ENCODE measurements at regions not wholly inside any gene's neighbourhood (a gene's known extent, or its start where the extent isn't known, plus 50 kb on each side); places are given as distances from the start of the nearest gene placed in this dataset.
"Not testable (repeated sequence)": the region's sequence is repeated elsewhere in the genome, so short reads cannot be mapped to it uniquely, and the experiment has no call there.

GRCh38 chr4:84237008-84237407 is 262.1 kb downstream of the NKX6-1 start:
- no peaks in the 10 kb centered on the region for H3K27me3 ChIP-seq (ENCODE audit: control insufficient read depth, insufficient read depth, low read length)
- H3K4me3 ChIP-seq (ENCODE audit: low read depth, low read length) = no peak overlapping the region
- H3K9me3 ChIP-seq (ENCODE audit: control insufficient read depth, insufficient read depth, low read length) = no peaks in the 10 kb centered on the region
- H3K36me3 ChIP-seq (ENCODE audit: control insufficient read depth, insufficient read depth, low read length) = no peaks in the 10 kb centered on the region
- H3K4me1 ChIP-seq (ENCODE audit: control insufficient read depth, insufficient read depth, low read length) = peaks cover 2% of the 10 kb centered on the region
- H3K9ac ChIP-seq (ENCODE audit: low read depth, low read length) = no peak overlapping the region

DNA sequence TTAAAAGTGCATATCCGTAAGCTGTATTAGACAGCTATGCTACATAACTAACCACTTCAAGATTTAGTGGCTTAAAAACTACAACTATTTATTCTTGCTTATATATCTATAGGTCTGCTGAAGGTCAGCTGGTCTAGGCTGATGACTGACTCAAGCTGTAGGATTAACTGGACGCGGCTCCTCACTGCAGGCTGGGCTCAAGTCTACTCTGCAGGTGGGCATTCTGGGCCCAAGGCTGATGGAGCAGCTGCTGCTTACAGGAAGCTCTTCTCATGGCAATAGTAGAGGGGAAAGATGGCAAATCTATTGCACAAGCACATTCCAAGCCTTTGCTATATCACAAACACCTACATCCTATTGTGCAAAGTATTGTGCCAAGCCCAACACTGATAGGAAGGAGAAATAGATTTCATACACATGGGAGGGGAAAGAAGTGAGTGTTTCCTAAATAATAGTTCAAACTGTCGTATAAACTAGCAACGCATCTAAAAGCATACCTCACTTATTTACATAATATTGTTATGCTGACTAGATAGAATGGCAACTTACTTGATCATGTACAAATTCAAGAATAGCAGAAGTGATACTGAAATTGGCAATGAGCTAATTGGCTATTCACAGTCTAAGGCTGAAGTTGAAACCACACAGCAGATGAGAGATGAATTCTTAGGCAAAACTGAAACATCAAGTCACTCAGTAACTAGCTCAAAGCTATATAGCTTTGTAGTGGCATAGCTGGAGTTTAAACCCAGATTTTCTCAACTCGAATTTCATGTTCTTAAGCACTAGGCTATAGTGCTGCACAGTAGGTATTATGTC is 263.8 kb downstream of the NKX6-1 start:
- Histone ChIP-seq H3K36me3 (ENCODE audit: control insufficient read depth, insufficient read depth, low read length) (no peaks in the 10 kb centered on the region), H3K9ac (ENCODE audit: low read depth, low read length) (no peak overlapping the region), H3K27me3 (ENCODE audit: control insufficient read depth, insufficient read depth, low read length) (no peaks in the 10 kb centered on the region), H3K4me3 (ENCODE audit: low read depth, low read length) (no peak overlapping the region), H3K4me1 (ENCODE audit: control insufficient read depth, insufficient read depth, low read length) (peaks cover 2% of the 10 kb centered on the region), H3K9me3 (ENCODE audit: control insufficient read depth, insufficient read depth, low read length) (no peaks in the 10 kb centered on the region)

GRCh38 chr4:84232309-84233095 is 266.6 kb downstream of the NKX6-1 start:
- H3K27me3 ChIP-seq (ENCODE audit: control insufficient read depth, insufficient read depth, low read length) = no peaks in the 10 kb centered on the region
- peaks cover 2% of the 10 kb centered on the region for H3K4me1 ChIP-seq (ENCODE audit: control insufficient read depth, insufficient read depth, low read length)
- H3K36me3 ChIP-seq (ENCODE audit: control insufficient read depth, insufficient read depth, low read length) = no peaks in the 10 kb centered on the region
- no peak overlapping the region for H3K4me3 ChIP-seq (ENCODE audit: low read depth, low read length)
- H3K9me3 ChIP-seq (ENCODE audit: control insufficient read depth, insufficient read depth, low read length) = no peaks in the 10 kb centered on the region
- H3K9ac ChIP-seq (ENCODE audit: low read depth, low read length) = no peak overlapping the region

GRCh38 chr4:84231539-84232055 is 267.5 kb downstream of the NKX6-1 start:
- Histone ChIP-seq H3K4me1 (ENCODE audit: control insufficient read depth, insufficient read depth, low read length) (peaks cover 2% of the 10 kb centered on the region), H3K9ac (ENCODE audit: low read depth, low read length) (no peak overlapping the region), H3K36me3 (ENCODE audit: control insufficient read depth, insufficient read depth, low read length) (no peaks in the 10 kb centered on the region), H3K4me3 (ENCODE audit: low read depth, low read length) (no peak overlapping the region), H3K9me3 (ENCODE audit: control insufficient read depth, insufficient read depth, low read length) (no peaks in the 10 kb centered on the region), H3K27me3 (ENCODE audit: control insufficient read depth, insufficient read depth, low read length) (no peaks in the 10 kb centered on the region)

GRCh38 chr4:84224522-84224921 is 274.6 kb downstream of the NKX6-1 start:
- Histone ChIP-seq H3K27me3 (ENCODE audit: control insufficient read depth, insufficient read depth, low read length) (peaks cover 13% of the 10 kb centered on the region), H3K4me1 (ENCODE audit: control insufficient read depth, insufficient read depth, low read length) (peaks cover 21% of the 10 kb centered on the region), H3K9ac (ENCODE audit: low read depth, low read length) (no peak overlapping the region), H3K9me3 (ENCODE audit: control insufficient read depth, insufficient read depth, low read length) (no peaks in the 10 kb centered on the region), H3K36me3 (ENCODE audit: control insufficient read depth, insufficient read depth, low read length) (no peaks in the 10 kb centered on the region), H3K4me3 (ENCODE audit: low read depth, low read length) (no peak overlapping the region)

DNA sequence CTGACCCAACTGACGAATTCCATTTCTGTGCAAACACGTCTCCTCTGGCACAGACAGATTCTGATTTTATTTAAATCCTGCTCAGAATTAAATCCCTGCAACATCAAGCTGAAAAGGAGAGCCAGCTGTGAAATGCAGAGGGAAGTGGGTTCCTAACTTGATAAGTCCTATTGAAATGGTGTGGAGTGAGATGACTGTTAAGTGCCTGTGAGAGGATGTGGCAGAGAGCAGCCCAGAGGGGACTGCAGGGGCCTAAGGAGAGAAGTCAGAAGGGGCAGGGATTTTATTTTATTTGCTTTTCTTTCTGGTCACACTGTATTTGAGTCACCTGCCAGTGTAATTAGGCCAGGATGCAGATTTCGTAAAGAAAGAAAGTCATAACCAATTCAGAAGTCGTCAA is 277.4 kb downstream of the NKX6-1 start:
- Histone ChIP-seq H3K9me3 (ENCODE audit: control insufficient read depth, insufficient read depth, low read length) (no peaks in the 10 kb centered on the region), H3K27me3 (ENCODE audit: control insufficient read depth, insufficient read depth, low read length) (peaks cover 13% of the 10 kb centered on the region), H3K9ac (ENCODE audit: low read depth, low read length) (no peak overlapping the region), H3K4me1 (ENCODE audit: control insufficient read depth, insufficient read depth, low read length) (peaks cover 25% of the 10 kb centered on the region), H3K36me3 (ENCODE audit: control insufficient read depth, insufficient read depth, low read length) (no peaks in the 10 kb centered on the region), H3K4me3 (ENCODE audit: low read depth, low read length) (no peak overlapping the region)

- Histone ChIP-seq H3K9ac (ENCODE audit: low read depth, low read length) (no peak overlapping the region), H3K36me3 (ENCODE audit: control insufficient read depth, insufficient read depth, low read length) (no peaks in the 10 kb centered on the region), H3K9me3 (ENCODE audit: control insufficient read depth, insufficient read depth, low read length) (no peaks in the 10 kb centered on the region), H3K4me1 (ENCODE audit: control insufficient read depth, insufficient read depth, low read length) (peaks cover 25% of the 10 kb centered on the region), H3K27me3 (ENCODE audit: control insufficient read depth, insufficient read depth, low read length) (peaks cover 13% of the 10 kb centered on the region), H3K4me3 (ENCODE audit: low read depth, low read length) (no peak overlapping the region)
These were observed 278.1 kb downstream of the NKX6-1 start for GRCh38 chr4:84220990-84221389.

- Histone ChIP-seq H3K9ac (ENCODE audit: low read depth, low read length) (no peak overlapping the region), H3K27me3 (ENCODE audit: control insufficient read depth, insufficient read depth, low read length) (peaks cover 13% of the 10 kb centered on the region), H3K9me3 (ENCODE audit: control insufficient read depth, insufficient read depth, low read length) (no peaks in the 10 kb centered on the region), H3K36me3 (ENCODE audit: control insufficient read depth, insufficient read depth, low read length) (no peaks in the 10 kb centered on the region), H3K4me1 (ENCODE audit: control insufficient read depth, insufficient read depth, low read length) (peaks cover 25% of the 10 kb centered on the region), H3K4me3 (ENCODE audit: low read depth, low read length) (no peak overlapping the region)
These were observed 279.4 kb downstream of the NKX6-1 start for GRCh38 chr4:84219656-84220055.

DNA sequence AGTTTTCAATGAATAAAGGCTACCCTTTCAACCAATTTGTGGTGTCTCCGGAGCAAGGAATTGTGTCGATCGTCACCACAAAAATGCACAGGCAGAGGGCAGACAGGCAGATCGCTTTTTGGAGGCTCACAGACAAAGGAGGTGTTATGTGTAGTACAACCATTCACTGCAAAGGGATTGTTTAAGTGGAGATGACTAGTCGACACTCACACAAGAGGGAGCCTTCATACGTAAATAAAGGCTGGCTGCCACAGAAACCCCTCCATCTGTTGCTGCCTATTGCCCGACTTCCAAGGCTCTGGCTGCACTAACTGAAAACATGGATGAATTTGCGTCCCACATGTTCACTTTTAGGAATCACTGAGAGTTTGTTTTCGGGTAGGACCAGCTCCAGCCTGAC is 281.1 kb downstream of the NKX6-1 start:
- Histone ChIP-seq H3K36me3 (ENCODE audit: control insufficient read depth, insufficient read depth, low read length) (no peaks in the 10 kb centered on the region), H3K4me3 (ENCODE audit: low read depth, low read length) (no peak overlapping the region), H3K9me3 (ENCODE audit: control insufficient read depth, insufficient read depth, low read length) (no peaks in the 10 kb centered on the region), H3K4me1 (ENCODE audit: control insufficient read depth, insufficient read depth, low read length) (peaks cover 15% of the 10 kb centered on the region), H3K27me3 (ENCODE audit: control insufficient read depth, insufficient read depth, low read length) (peaks cover 13% of the 10 kb centered on the region), H3K9ac (ENCODE audit: low read depth, low read length) (no peak overlapping the region)

- Histone ChIP-seq H3K9ac (ENCODE audit: low read depth, low read length) (no peak overlapping the region), H3K4me3 (ENCODE audit: low read depth, low read length) (no peak overlapping the region), H3K4me1 (ENCODE audit: control insufficient read depth, insufficient read depth, low read length) (peaks cover 4% of the 10 kb centered on the region), H3K9me3 (ENCODE audit: control insufficient read depth, insufficient read depth, low read length) (no peaks in the 10 kb centered on the region), H3K27me3 (ENCODE audit: control insufficient read depth, insufficient read depth, low read length) (no peaks in the 10 kb centered on the region), H3K36me3 (ENCODE audit: control insufficient read depth, insufficient read depth, low read length) (no peaks in the 10 kb centered on the region)
These were observed 283.9 kb downstream of the NKX6-1 start for GRCh38 chr4:84215217-84215616.

DNA sequence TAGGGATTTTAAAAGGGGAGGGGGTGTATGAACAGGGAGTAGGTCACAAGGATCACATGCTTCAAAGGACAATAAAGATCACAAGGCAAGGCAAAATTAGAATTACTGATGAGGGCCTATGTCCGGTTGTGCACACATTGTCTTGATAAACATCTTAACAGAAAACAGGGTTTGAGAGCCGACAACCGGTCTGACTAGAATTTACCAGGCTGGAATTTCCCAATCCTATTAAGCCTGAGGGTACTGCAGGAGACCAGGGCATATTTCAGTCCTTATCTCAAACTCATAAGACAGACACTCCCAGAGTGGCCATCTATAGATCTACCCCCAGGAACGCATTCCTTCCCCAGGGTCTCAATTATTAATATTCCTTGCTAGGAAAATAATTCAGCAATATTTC is 292.9 kb downstream of the NKX6-1 start:
- H3K36me3 ChIP-seq (ENCODE audit: control insufficient read depth, insufficient read depth, low read length); H3K9me3 ChIP-seq (ENCODE audit: control insufficient read depth, insufficient read depth, low read length); H3K27me3 ChIP-seq (ENCODE audit: control insufficient read depth, insufficient read depth, low read length); H3K9ac ChIP-seq (ENCODE audit: low read depth, low read length); H3K4me1 ChIP-seq (ENCODE audit: control insufficient read depth, insufficient read depth, low read length); H3K4me3 ChIP-seq (ENCODE audit: low read depth, low read length): not testable (repeated sequence)

- H3K4me3 ChIP-seq (ENCODE audit: low read depth, low read length) = no peak overlapping the region
- H3K4me1 ChIP-seq (ENCODE audit: control insufficient read depth, insufficient read depth, low read length) = peaks cover 3% of the 10 kb centered on the region
- H3K36me3 ChIP-seq (ENCODE audit: control insufficient read depth, insufficient read depth, low read length) = no peaks in the 10 kb centered on the region
- no peak overlapping the region for H3K9ac ChIP-seq (ENCODE audit: low read depth, low read length)
- no peaks in the 10 kb centered on the region for H3K9me3 ChIP-seq (ENCODE audit: control insufficient read depth, insufficient read depth, low read length)
- no peaks in the 10 kb centered on the region for H3K27me3 ChIP-seq (ENCODE audit: control insufficient read depth, insufficient read depth, low read length)
These were observed 309.9 kb downstream of the NKX6-1 start for GRCh38 chr4:84189144-84189543.

Data from iPS-15b (cell line).